GM12878 (cell line): ENCODE measurements at regions not wholly inside any gene's neighbourhood (a gene's known extent, or its start where the extent isn't known, plus 50 kb on each side); places are given as distances from the start of the nearest gene placed in this dataset.

ENCODE experiments used
- ATAC-seq: fragments of 200-7000 bp; cut with Tn5 transposase; 3 replicates; pipeline ENCODE4 v1.9.1; 2020; ENCODE audit warnings: mild to moderate bottlenecking, moderate library complexity
- BruUV-seq: library from RNA; stranded (reverse); fragments of 400-500 nt; replicated peaks from 2 replicates; lab custom pipeline; 2021; lab: Mats Ljungman, UMichigan
- CTCF ChIA-PET: fragments of 300-600 bp; sonication (Branson Sonifier 250); formaldehyde crosslinking; extraction: SDS; loops from one replicate; lab custom pipeline; 2021; ENCODE audit warnings: inconsistent platforms; lab: Yijun Ruan, JAX
- POLR2A ChIA-PET: fragments of 350-600 bp; formaldehyde crosslinking; extraction: SDS; loops from one replicate; lab custom pipeline; 2021; ENCODE audit warnings: inconsistent platforms; lab: Charles Lee
- RAD21 ChIA-PET: fragments of 300-600 bp; sonication (Branson Sonifier 250); formaldehyde crosslinking; loops from one replicate; lab custom pipeline; 2023; ENCODE audit warnings: antibody characterized with exemption; ENCODE audit not compliant: unreplicated experiment; lab: Charles Lee
- SMC1A ChIA-PET: fragments of 300-600 bp; sonication (Branson Sonifier 250); formaldehyde crosslinking; loops from one replicate; lab custom pipeline; 2023; ENCODE audit not compliant: unreplicated experiment, uncharacterized antibody; lab: Charles Lee
- DNase-seq: peaks from one replicate; pipeline ENCODE4 v3.0.0-alpha.2; 2011; ENCODE audit warnings: low read depth, low spot score
- FAIRE-seq: peaks from 3 replicates; lab custom pipeline; 2011; peaks lifted over from hg19 to GRCh38; lab: Jason Lieb, UNC
- H2AFZ ChIP-seq: 2 replicates; pipeline ENCODE4 v1.6.0; 2011; ENCODE audit warnings: low read depth, low read length, control low read depth; ENCODE audit not compliant: control insufficient read depth
- H3K27ac ChIP-seq: 2 replicates; pipeline ENCODE4 v1.5.1; 2011; ENCODE audit warnings: control low read depth; ENCODE audit not compliant: control insufficient read depth, insufficient read depth
- H3K27me3 ChIP-seq, 2 experiments: replicated peaks in 1 of 2; 2 replicates each; pipeline versions ENCODE4 v1.6.0 to v1.6.1; 2011; ENCODE audit warnings: low read length in 1 of 2; ENCODE audit not compliant: control insufficient read depth in 2 of 2, insufficient read depth in 2 of 2
- H3K36me3 ChIP-seq, 2 experiments: 2 replicates each; pipeline ENCODE4 v1.5.1; 2011; ENCODE audit warnings: low read length in 1 of 2; ENCODE audit not compliant: control insufficient read depth in 2 of 2, insufficient read depth in 2 of 2
- H3K4me1 ChIP-seq: 2 replicates; pipeline ENCODE4 v1.6.1; 2011; ENCODE audit warnings: mild to moderate bottlenecking, low read length, moderate library complexity, mixed read lengths; ENCODE audit not compliant: control insufficient read depth, insufficient read depth
- H3K4me2 ChIP-seq: 2 replicates; pipeline ENCODE4 v1.6.0; 2011; ENCODE audit warnings: control low read depth; ENCODE audit not compliant: control insufficient read depth, insufficient read depth
- H3K4me3 ChIP-seq: fragments of 200-600 bp; sonication (generic); 2 replicates; pipeline ENCODE4 v1.5.1; 2016
- H3K79me2 ChIP-seq: 2 replicates; pipeline ENCODE4 v1.6.0; 2011; ENCODE audit warnings: low read length; ENCODE audit not compliant: control insufficient read depth, insufficient read depth
- H3K9ac ChIP-seq: 2 replicates; pipeline ENCODE4 v1.8.0; 2011; ENCODE audit warnings: low read length, control low read depth, mixed read lengths; ENCODE audit not compliant: control insufficient read depth, insufficient read depth
- H3K9me3 ChIP-seq: replicated peaks from 3 replicates; pipeline ENCODE4 v1.5.1; 2011; ENCODE audit warnings: mild to moderate bottlenecking, low read length; ENCODE audit not compliant: control insufficient read depth, insufficient read depth
- H4K20me1 ChIP-seq: 2 replicates; pipeline ENCODE4 v1.6.0; 2011; ENCODE audit not compliant: control insufficient read depth, insufficient read depth
- CEBPB ChIP-seq, 2 experiments: fragments of 150-350 bp in 1 of 2; IDR thresholded peaks; 2 replicates each; pipeline ENCODE4 v1.6.1; 2012 to 2014; ENCODE audit warnings: low read depth in 2 of 2, low read length in 2 of 2, borderline replicate concordance in 1 of 2, inconsistent platforms in 1 of 2
- EED ChIP-seq: sonication (generic); IDR thresholded peaks from 2 replicates; pipeline ENCODE4 v1.6.1; 2016; ENCODE audit warnings: antibody characterized with exemption, low read depth
- EP300 ChIP-seq, 2 experiments: fragments of 150-350 bp in 1 of 2; IDR thresholded peaks; 2 replicates each; pipeline ENCODE4 v1.6.1; 2011 to 2012; ENCODE audit warnings: low read depth in 2 of 2, low read length in 2 of 2, borderline replicate concordance in 1 of 2, improper control_type of control experiment in 1 of 2, inconsistent platforms in 1 of 2; ENCODE audit not compliant: control insufficient read depth in 1 of 2
- ESRRA ChIP-seq: IDR thresholded peaks from 2 replicates; pipeline ENCODE4 v1.6.1; 2012; ENCODE audit warnings: mild to moderate bottlenecking, low read length, improper control_type of control experiment
- EZH2 ChIP-seq: IDR thresholded peaks from 2 replicates; pipeline ENCODE4 v1.6.1; 2012; ENCODE audit warnings: low read depth, mild to moderate bottlenecking, control low read depth, inconsistent platforms, low read length, borderline replicate concordance; ENCODE audit not compliant: control insufficient read depth
- GABPA ChIP-seq: IDR thresholded peaks from 2 replicates; pipeline ENCODE4 v1.6.1; 2014; ENCODE audit warnings: antibody characterized with exemption, low read depth, mild to moderate bottlenecking, inconsistent platforms
- MYB ChIP-seq: fragments of 150-350 bp; IDR thresholded peaks from 2 replicates; pipeline ENCODE4 v1.6.1; 2014; ENCODE audit warnings: mild to moderate bottlenecking, low read depth, low read length, borderline replicate concordance
- NFIC ChIP-seq: IDR thresholded peaks from 2 replicates; pipeline ENCODE4 v1.6.1; 2012; ENCODE audit warnings: low read depth, mild to moderate bottlenecking, inconsistent platforms, low read length, moderate library complexity
- NFYA ChIP-seq: IDR thresholded peaks from 2 replicates; pipeline ENCODE4 v1.6.1; 2011; ENCODE audit warnings: low read depth, mild to moderate bottlenecking, low read length, improper control_type of control experiment, borderline replicate concordance
- NR2F1 ChIP-seq: fragments of 450-650 bp; conservative IDR thresholded peaks from 2 replicates; pipeline ENCODE4 v1.6.1; 2017; ENCODE audit warnings: mild to moderate bottlenecking
- SIX5 ChIP-seq: IDR thresholded peaks from 2 replicates; pipeline ENCODE4 v1.6.1; 2011; ENCODE audit warnings: mild to moderate bottlenecking, low read depth, low read length, moderate library complexity; ENCODE audit not compliant: severe bottlenecking
- SREBF2 ChIP-seq: IDR thresholded peaks from 2 replicates; pipeline ENCODE4 v1.6.1; 2012; ENCODE audit warnings: mild to moderate bottlenecking, low read length
- TAF1 ChIP-seq: IDR thresholded peaks from 2 replicates; pipeline ENCODE4 v1.6.1; 2011; ENCODE audit warnings: mild to moderate bottlenecking, low read depth, low read length, borderline replicate concordance
- TBL1XR1 ChIP-seq: IDR thresholded peaks from 2 replicates; pipeline ENCODE4 v1.6.1; 2012; ENCODE audit warnings: low read depth, low read length, improper control_type of control experiment
- YBX1 ChIP-seq: fragments of 450-650 bp; IDR thresholded peaks from 2 replicates; pipeline ENCODE4 v1.6.1; 2016; ENCODE audit warnings: antibody characterized with exemption
- ZBTB11 ChIP-seq: fragments of 450-650 bp; formaldehyde crosslinking; IDR thresholded peaks from 2 replicates; pipeline ENCODE4 v1.5.0; 2022; ENCODE audit warnings: mild to moderate bottlenecking, missing genetic modification characterization
- ZBTB4 ChIP-seq: fragments of 450-650 bp; formaldehyde crosslinking; IDR thresholded peaks from 2 replicates; pipeline ENCODE4 v1.4.0; 2022; ENCODE audit warnings: mild to moderate bottlenecking, moderate library complexity
- ZNF24 ChIP-seq: fragments of 450-650 bp; IDR thresholded peaks from 2 replicates; pipeline ENCODE4 v1.6.1; 2017; ENCODE audit warnings: antibody characterized with exemption, mild to moderate bottlenecking
- WGBS: methylation state at CpG from one replicate; pipeline ENCODE4 v1.1.6; 2016; ENCODE audit warnings: low lambda C conversion rate; ENCODE audit not compliant: insufficient replicate concordance, insufficient coverage; ENCODE audit errors: missing lambda C conversion rate; 5-methylcytosine and 5-hydroxymethylcytosine counted together
- in situ Hi-C: fragments of 300-500 bp; cut with MboI; formaldehyde crosslinking; loops from 9 replicates; pipeline ENCODE4 v1.14.3; 2018; ENCODE audit warnings: mixed read lengths
- intact Hi-C: fragments of 100-400 bp; cut with micrococcal nuclease; formaldehyde crosslinking; loops from one replicate; pipeline ENCODE4 v1.14.2; 2022; ENCODE audit not compliant: unreplicated experiment
- TF ChIP-seq, protein P1 (sequence below): IDR thresholded peaks from 2 replicates; pipeline ENCODE4 v1.6.1; 2012; ENCODE audit warnings: low read depth, low read length, improper control_type of control experiment

DNA sequence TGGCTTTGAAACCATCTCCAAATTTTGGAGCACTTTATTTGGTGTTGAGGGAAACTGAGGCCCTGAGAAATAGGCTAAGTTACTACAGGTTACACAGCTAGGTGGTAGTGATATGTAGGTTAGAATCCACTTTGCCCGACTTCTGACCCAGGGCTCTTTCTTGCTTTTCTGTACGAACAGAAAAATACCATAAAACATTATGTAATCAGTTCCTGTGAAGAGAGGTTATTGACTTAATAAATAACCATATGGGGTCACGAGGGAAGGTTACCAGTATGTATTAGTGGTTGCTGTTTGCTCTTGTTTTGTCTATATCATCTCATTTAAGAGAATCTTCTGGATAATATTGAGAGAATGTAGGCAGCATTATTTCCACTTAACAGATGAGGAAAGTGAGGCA is 172.2 kb upstream of the MAF start:
- H3K27me3 ChIP-seq: peaks cover 0 to 6% of the 10 kb centered on the region in 2 experiments; a peak in 2 of 4 replicates
- POLR2A ChIA-PET: no interaction called here
- H3K79me2 ChIP-seq: no peaks in the 10 kb centered on the region
- CTCF ChIA-PET: no interaction called here
- DNase-seq (no peak), ATAC-seq (no peak), FAIRE-seq (no peak)
- H3K4me2 ChIP-seq: no peak overlapping the region
- H3K4me3 ChIP-seq: no peak overlapping the region
- BruUV-seq: no TSS peak
- RAD21 ChIA-PET: no interaction called here
- in situ Hi-C loops (no loop called here), intact Hi-C loops (no loop called here)
- SMC1A ChIA-PET: no interaction called here
- H4K20me1 ChIP-seq: no peaks in the 10 kb centered on the region
- TF ChIP-seq SIX5: no peak
- no peak for TF ChIP-seq ESRRA
- TF ChIP-seq MYB: no peak
- no peak for TF ChIP-seq SREBF2
- no peak for TF ChIP-seq TAF1
- no peak for TF ChIP-seq GABPA
- no peak for TF ChIP-seq EED
- no peak for TF ChIP-seq CEBPB (IDR thresholded peaks at IDR 0.05; ENCODE audit: borderline replicate concordance in 1 of 2, low read depth in 2 of 2, low read length in 2 of 2)
- no peak for TF ChIP-seq NFYA
- no peak for TF ChIP-seq NFIC
- no peak for TF ChIP-seq YBX1
- TF ChIP-seq ZBTB11 (CRISPR knock-in tag): no peak
- no peak for TF ChIP-seq EZH2
- TF ChIP-seq ZNF24: no peak
- TF ChIP-seq NR2F1: no peak
- no peak for TF ChIP-seq ZBTB4 (CRISPR knock-in tag)
- TF ChIP-seq, protein P1, sequence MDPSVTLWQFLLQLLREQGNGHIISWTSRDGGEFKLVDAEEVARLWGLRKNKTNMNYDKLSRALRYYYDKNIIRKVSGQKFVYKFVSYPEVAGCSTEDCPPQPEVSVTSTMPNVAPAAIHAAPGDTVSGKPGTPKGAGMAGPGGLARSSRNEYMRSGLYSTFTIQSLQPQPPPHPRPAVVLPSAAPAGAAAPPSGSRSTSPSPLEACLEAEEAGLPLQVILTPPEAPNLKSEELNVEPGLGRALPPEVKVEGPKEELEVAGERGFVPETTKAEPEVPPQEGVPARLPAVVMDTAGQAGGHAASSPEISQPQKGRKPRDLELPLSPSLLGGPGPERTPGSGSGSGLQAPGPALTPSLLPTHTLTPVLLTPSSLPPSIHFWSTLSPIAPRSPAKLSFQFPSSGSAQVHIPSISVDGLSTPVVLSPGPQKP: no peak
- no peak for TF ChIP-seq TBL1XR1
- no peak for TF ChIP-seq EP300 (IDR thresholded peaks at IDR 0.05; ENCODE audit: borderline replicate concordance in 1 of 2, control insufficient read depth in 1 of 2, low read depth in 2 of 2, low read length in 2 of 2)
- no peak overlapping the region for H3K9ac ChIP-seq
- no peaks in the 10 kb centered on the region for H3K4me1 ChIP-seq
- no peak overlapping the region for H3K27ac ChIP-seq
- no peaks in the 10 kb centered on the region for H3K36me3 ChIP-seq
- no peaks in the 10 kb centered on the region for H3K9me3 ChIP-seq
- no peak overlapping the region for H2AFZ ChIP-seq
- 39% methylated on average over 3 of the region's 3 CpGs for WGBS
